B cell (primary cell): ENCODE measurements at regions not wholly inside any gene's neighbourhood (a gene's known extent, or its start where the extent isn't known, plus 50 kb on each side); places are given as distances from the start of the nearest gene placed in this dataset.

ENCODE experiments used
- ATAC-seq: fragments of 200-7000 bp; cut with Tn5 transposase; one replicate; pipeline ENCODE4 v1.10.0; 2021; ENCODE audit warnings: low read depth, mild to moderate bottlenecking, moderate number of reproducible peaks, moderate library complexity
- CTCF ChIA-PET: fragments of 350-600 bp; sonication (Branson Sonifier 250); formaldehyde crosslinking; loops from one replicate; lab custom pipeline; 2021; ENCODE audit warnings: antibody characterized with exemption, inconsistent platforms; lab: Charles Lee
- POLR2A ChIA-PET: fragments of 350-600 bp; sonication (Branson Sonifier 250); formaldehyde crosslinking; loops from one replicate; lab custom pipeline; 2021; ENCODE audit warnings: antibody characterized with exemption; lab: Charles Lee
- DNase-seq: peaks from one replicate; pipeline ENCODE4 v3.0.0; 2013
- H2AFZ ChIP-seq: 2 replicates; pipeline ENCODE4 v1.6.1; 2012; ENCODE audit warnings: mild to moderate bottlenecking, low read depth, low read length; ENCODE audit not compliant: insufficient read depth, poor library complexity, severe bottlenecking
- H3K27ac ChIP-seq, 2 donors: 1 replicate in 1 of 2; 2 replicates in 1 of 2; pipeline ENCODE4 v1.5.1; 2012 to 2013; ENCODE audit warnings: low read length in 2 of 2, mild to moderate bottlenecking in 2 of 2, moderate library complexity in 1 of 2
- H3K27me3 ChIP-seq, 4 experiments: fragments of 200-600 bp in 1 of 4; sonication (generic) in 1 of 4; replicated peaks in 1 of 4; 1 replicate in 2 of 4; 2 replicates in 2 of 4; pipeline versions ENCODE4 v1.6.1 to v1.7.0; 2013 to 2016; ENCODE audit warnings: low read length in 3 of 4, mild to moderate bottlenecking in 2 of 4, mixed read lengths in 1 of 4, moderate library complexity in 1 of 4; ENCODE audit not compliant: insufficient read depth in 4 of 4, control insufficient read depth in 3 of 4; ENCODE audit errors: control extremely low read depth in 1 of 4
- H3K36me3 ChIP-seq, 2 experiments: replicated peaks in 1 of 2; 1 replicate in 1 of 2; 2 replicates in 1 of 2; pipeline versions ENCODE4 v1.6.1 to v1.7.1; 2013; ENCODE audit warnings: low read length in 1 of 2; ENCODE audit not compliant: insufficient read depth in 2 of 2, control insufficient read depth in 1 of 2; ENCODE audit errors: control extremely low read depth in 1 of 2, extremely low read depth in 1 of 2
- H3K4me1 ChIP-seq, 2 donors: fragments of 200-600 bp in 1 of 2; sonication (generic) in 1 of 2; 1 replicate in 1 of 2; 2 replicates in 1 of 2; pipeline versions ENCODE4 v1.5.1 to v1.6.1; 2013 to 2017; ENCODE audit warnings: low read length in 2 of 2; ENCODE audit not compliant: control insufficient read depth in 2 of 2, insufficient read depth in 2 of 2
- H3K4me2 ChIP-seq: replicated peaks from 2 replicates; pipeline ENCODE3; 2012; ENCODE audit warnings: mild to moderate bottlenecking, low read depth, low read length; ENCODE audit not compliant: poor library complexity, severe bottlenecking
- H3K4me3 ChIP-seq, 5 experiments: fragments of 200-600 bp in 1 of 5; sonication (generic) in 1 of 5; 1 replicate in 3 of 5; 2 replicates in 2 of 5; pipeline versions ENCODE4 v1.5.1 to v1.7.0; 2011 to 2016; ENCODE audit warnings: low read length in 4 of 5, mild to moderate bottlenecking in 4 of 5, low read depth in 2 of 5, control low read depth in 1 of 5, moderate library complexity in 1 of 5; ENCODE audit not compliant: insufficient read depth in 1 of 5; ENCODE audit errors: control extremely low read depth in 1 of 5, extremely low read depth in 1 of 5
- H3K79me2 ChIP-seq: fragments of 200-600 bp; sonication (generic); one replicate; pipeline ENCODE4 v1.6.0; 2016; ENCODE audit warnings: low read length; ENCODE audit not compliant: control insufficient read depth, insufficient read depth
- H3K9ac ChIP-seq: fragments of 200-600 bp; sonication (generic); 2 replicates; pipeline ENCODE4 v1.6.1; 2017; ENCODE audit warnings: mild to moderate bottlenecking, low read length, moderate library complexity
- H3K9me3 ChIP-seq, 3 donors: one replicate each; pipeline versions ENCODE4 v1.6.1 to v1.7.1; 2013; ENCODE audit warnings: low read length in 2 of 3; ENCODE audit not compliant: control insufficient read depth in 2 of 3, insufficient read depth in 1 of 3; ENCODE audit errors: control extremely low read depth in 1 of 3
- H4K20me1 ChIP-seq: 2 replicates; pipeline ENCODE4 v1.6.0; 2012; ENCODE audit warnings: mild to moderate bottlenecking, low read length; ENCODE audit not compliant: insufficient read depth, control insufficient read depth, poor library complexity, severe bottlenecking
- H3K27ac Mint-ChIP-seq: one replicate; pipeline ENCODE4 v1.8.0; 2021; ENCODE audit warnings: mixed read lengths
- H3K27me3 Mint-ChIP-seq: one replicate; pipeline ENCODE4 v1.8.0; 2021; ENCODE audit warnings: mixed read lengths
- H3K4me1 Mint-ChIP-seq: one replicate; pipeline ENCODE4 v1.8.0; 2021; ENCODE audit warnings: mixed read lengths
- H3K4me3 Mint-ChIP-seq: one replicate; pipeline ENCODE4 v1.8.0; 2021; ENCODE audit warnings: mixed read lengths
- H3K9me3 Mint-ChIP-seq: one replicate; pipeline ENCODE4 v1.8.0; 2022; ENCODE audit warnings: mixed read lengths; ENCODE audit not compliant: insufficient read depth
- CTCF ChIP-seq: fragments of 200-600 bp; IDR thresholded peaks from one replicate; pipeline ENCODE4 v1.8.0; 2022; ENCODE audit warnings: antibody characterized with exemption, mild to moderate bottlenecking
- EZH2 ChIP-seq: IDR thresholded peaks from 2 replicates; pipeline ENCODE4 v1.6.1; 2012; ENCODE audit warnings: borderline replicate concordance, low read depth, mild to moderate bottlenecking, moderate library complexity, low read length; ENCODE audit not compliant: insufficient read depth, poor library complexity, severe bottlenecking
- WGBS: methylation state at CpG from one replicate; pipeline ENCODE4 v1.1.5; 2013; ENCODE audit warnings: missing lambda C conversion rate; ENCODE audit not compliant: insufficient coverage; 5-methylcytosine and 5-hydroxymethylcytosine counted together
- intact Hi-C: fragments of 100-400 bp; cut with micrococcal nuclease; formaldehyde crosslinking; loops from one replicate; pipeline ENCODE4 v1.10.0; 2022

- WGBS = 89% methylated on average over 3 of the region's 4 CpGs
Measured at GRCh38 chr20:57783196-57783595, 73.4 kb upstream of the PMEPA1 start.

GRCh38 chr20:57782631-57783041 is 72.8 kb upstream of the PMEPA1 start:
- peaks cover 3% of the 10 kb centered on the region for H3K4me1 Mint-ChIP-seq
- H3K4me3 Mint-ChIP-seq = no peak overlapping the region
- H3K9me3 Mint-ChIP-seq = peaks cover 3% of the 10 kb centered on the region
- intact Hi-C loops = no loop called here
- H3K4me3 ChIP-seq = no peak overlapping the region
- ChIA-PET CTCF (no interaction called here), POLR2A (no interaction called here)
- H3K79me2 ChIP-seq = no peaks in the 10 kb centered on the region
- H3K4me1 ChIP-seq = no peaks in the 10 kb centered on the region
- no peak overlapping the region for H3K27ac Mint-ChIP-seq
- H4K20me1 ChIP-seq = no peaks in the 10 kb centered on the region
- WGBS = 96% methylated on average over 12 of the region's 12 CpGs
- TF ChIP-seq EZH2 (no peak), CTCF (no peak)
- H3K27ac ChIP-seq = no peak overlapping the region
- H3K36me3 ChIP-seq = no peaks in the 10 kb centered on the region
- H3K9me3 ChIP-seq = no peaks in the 10 kb centered on the region
- DNase-seq = no peak
- H3K27me3 ChIP-seq = peaks cover 0 to 24% (median 0%) of the 10 kb centered on the region in 4 experiments
- no peak for ATAC-seq
- H3K4me2 ChIP-seq = no peak overlapping the region
- H2AFZ ChIP-seq = no peak overlapping the region
- no peak overlapping the region for H3K9ac ChIP-seq
- peaks cover 31% of the 10 kb centered on the region for H3K27me3 Mint-ChIP-seq

More at GRCh38 chr20:57783196-57783595, 73.4 kb upstream of the PMEPA1 start:
- Mint-ChIP-seq H3K27me3 (peaks cover 26% of the 10 kb centered on the region), H3K9me3 (peaks cover 3% of the 10 kb centered on the region), H3K4me3 (no peak overlapping the region), H3K27ac (no peak overlapping the region), H3K4me1 (no peaks in the 10 kb centered on the region)
- H4K20me1 ChIP-seq = no peaks in the 10 kb centered on the region
- H3K9me3 ChIP-seq = no peaks in the 10 kb centered on the region
- no peaks in the 10 kb centered on the region for H3K79me2 ChIP-seq
- H3K36me3 ChIP-seq = no peaks in the 10 kb centered on the region
- H3K4me1 ChIP-seq = no peaks in the 10 kb centered on the region
- no peak overlapping the region for H3K4me3 ChIP-seq
- H3K27ac ChIP-seq = no peak overlapping the region
- ATAC-seq (no peak), DNase-seq (no peak)
- ChIA-PET CTCF (no interaction called here), POLR2A (no interaction called here)
- intact Hi-C loops = no loop called here
- no peak overlapping the region for H3K9ac ChIP-seq
- H2AFZ ChIP-seq = no peak overlapping the region
- no peak overlapping the region for H3K4me2 ChIP-seq
- H3K27me3 ChIP-seq = peaks cover 0 to 24% (median 0%) of the 10 kb centered on the region in 4 experiments
- TF ChIP-seq CTCF = no peak
- TF ChIP-seq EZH2 = no peak
